ENCODE measurements at regions not wholly inside any gene's neighbourhood (a gene's known extent, or its start where the extent isn't known, plus 50 kb on each side); places are given as distances from the start of the nearest gene placed in this dataset.

- no peak for TF ChIP-seq CTCF (conservative IDR thresholded peaks at IDR 0.05; ENCODE audit: low read depth, low read length)
- DNase-seq (ENCODE audit: low read depth), result no peak
- no peak overlapping the region for H3K4me3 ChIP-seq (ENCODE audit: low read length)
Observed at GRCh38 chr10:125212150-125212809, 51.9 kb upstream of the CTBP2 start.
